Keratinocyte (primary cell): ENCODE measurements at regions not wholly inside any gene's neighbourhood (a gene's known extent, or its start where the extent isn't known, plus 50 kb on each side); places are given as distances from the start of the nearest gene placed in this dataset.

Experiments
- EZH2 ChIP-seq: IDR thresholded peaks from one replicate; pipeline ENCODE4 v1.6.1; 2012; ENCODE audit warnings: inconsistent platforms, mild to moderate bottlenecking, low read length, moderate library complexity
- TF ChIP-seq, protein P1 (sequence below), 3 experiments: IDR thresholded peaks in 1 of 3; conservative IDR thresholded peaks in 1 of 3; optimal IDR thresholded peaks in 1 of 3; 2 replicates in 2 of 3; 3 replicates in 1 of 3; pipeline versions ENCODE3 to v1.5.1; 2011; ENCODE audit warnings: low read length in 3 of 3, mild to moderate bottlenecking in 3 of 3, moderate library complexity in 2 of 3, control low read depth in 1 of 3, inconsistent platforms in 1 of 3; ENCODE audit not compliant: insufficient read depth in 2 of 3; ENCODE audit errors: extremely low read depth in 1 of 3

GRCh38 chr5:101580591-101580990, 677.5 kb upstream of the ST8SIA4 start:
- TF ChIP-seq, protein P1, sequence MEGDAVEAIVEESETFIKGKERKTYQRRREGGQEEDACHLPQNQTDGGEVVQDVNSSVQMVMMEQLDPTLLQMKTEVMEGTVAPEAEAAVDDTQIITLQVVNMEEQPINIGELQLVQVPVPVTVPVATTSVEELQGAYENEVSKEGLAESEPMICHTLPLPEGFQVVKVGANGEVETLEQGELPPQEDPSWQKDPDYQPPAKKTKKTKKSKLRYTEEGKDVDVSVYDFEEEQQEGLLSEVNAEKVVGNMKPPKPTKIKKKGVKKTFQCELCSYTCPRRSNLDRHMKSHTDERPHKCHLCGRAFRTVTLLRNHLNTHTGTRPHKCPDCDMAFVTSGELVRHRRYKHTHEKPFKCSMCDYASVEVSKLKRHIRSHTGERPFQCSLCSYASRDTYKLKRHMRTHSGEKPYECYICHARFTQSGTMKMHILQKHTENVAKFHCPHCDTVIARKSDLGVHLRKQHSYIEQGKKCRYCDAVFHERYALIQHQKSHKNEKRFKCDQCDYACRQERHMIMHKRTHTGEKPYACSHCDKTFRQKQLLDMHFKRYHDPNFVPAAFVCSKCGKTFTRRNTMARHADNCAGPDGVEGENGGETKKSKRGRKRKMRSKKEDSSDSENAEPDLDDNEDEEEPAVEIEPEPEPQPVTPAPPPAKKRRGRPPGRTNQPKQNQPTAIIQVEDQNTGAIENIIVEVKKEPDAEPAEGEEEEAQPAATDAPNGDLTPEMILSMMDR (optimal IDR thresholded peaks at IDR 0.05 in 1 of 3, IDR thresholded peaks at IDR 0.05 in 1 of 3, conservative IDR thresholded peaks at IDR 0.05 in 1 of 3; ENCODE audit: extremely low read depth in 1 of 3, insufficient read depth in 2 of 3, low read length in 3 of 3) = no peak
- no peak for TF ChIP-seq EZH2
